ENCODE measurements at regions not wholly inside any gene's neighbourhood (a gene's known extent, or its start where the extent isn't known, plus 50 kb on each side); places are given as distances from the start of the nearest gene placed in this dataset.

DNA sequence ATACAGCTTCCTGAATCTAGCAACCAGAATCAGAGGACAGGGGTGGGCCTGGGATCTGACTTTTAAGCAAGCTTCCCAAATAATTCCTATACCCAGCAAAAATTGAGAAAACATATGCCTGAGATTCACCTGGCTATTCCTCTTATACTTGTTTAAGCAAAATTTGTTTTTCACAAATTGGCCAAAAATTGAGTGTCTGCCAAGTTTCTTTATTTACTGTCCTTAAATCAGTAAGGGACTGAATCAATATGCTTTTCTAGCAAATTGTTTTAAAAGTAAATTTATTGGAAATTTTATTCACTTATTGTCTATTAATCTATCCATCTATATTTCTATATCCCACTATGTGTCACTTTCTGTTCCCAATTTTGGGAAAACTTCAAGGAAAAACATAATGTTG, 337.0 kb upstream of the ZNF804A start:
- TF ChIP-seq, protein P1, sequence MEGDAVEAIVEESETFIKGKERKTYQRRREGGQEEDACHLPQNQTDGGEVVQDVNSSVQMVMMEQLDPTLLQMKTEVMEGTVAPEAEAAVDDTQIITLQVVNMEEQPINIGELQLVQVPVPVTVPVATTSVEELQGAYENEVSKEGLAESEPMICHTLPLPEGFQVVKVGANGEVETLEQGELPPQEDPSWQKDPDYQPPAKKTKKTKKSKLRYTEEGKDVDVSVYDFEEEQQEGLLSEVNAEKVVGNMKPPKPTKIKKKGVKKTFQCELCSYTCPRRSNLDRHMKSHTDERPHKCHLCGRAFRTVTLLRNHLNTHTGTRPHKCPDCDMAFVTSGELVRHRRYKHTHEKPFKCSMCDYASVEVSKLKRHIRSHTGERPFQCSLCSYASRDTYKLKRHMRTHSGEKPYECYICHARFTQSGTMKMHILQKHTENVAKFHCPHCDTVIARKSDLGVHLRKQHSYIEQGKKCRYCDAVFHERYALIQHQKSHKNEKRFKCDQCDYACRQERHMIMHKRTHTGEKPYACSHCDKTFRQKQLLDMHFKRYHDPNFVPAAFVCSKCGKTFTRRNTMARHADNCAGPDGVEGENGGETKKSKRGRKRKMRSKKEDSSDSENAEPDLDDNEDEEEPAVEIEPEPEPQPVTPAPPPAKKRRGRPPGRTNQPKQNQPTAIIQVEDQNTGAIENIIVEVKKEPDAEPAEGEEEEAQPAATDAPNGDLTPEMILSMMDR (IDR thresholded peaks at IDR 0.05), result no peak
- TF ChIP-seq POLR2A (IDR thresholded peaks at IDR 0.05), result no peak

All from Peyer's patch (tissue), 4 donors.